PC-3 (cell line): ENCODE measurements at regions not wholly inside any gene's neighbourhood (a gene's known extent, or its start where the extent isn't known, plus 50 kb on each side); places are given as distances from the start of the nearest gene placed in this dataset.

ENCODE experiments used
- ATAC-seq: fragments of 200-7000 bp; cut with Tn5 transposase; 2 replicates; pipeline ENCODE4 v1.9.1; 2020; ENCODE audit warnings: mild to moderate bottlenecking, moderate library complexity
- BruUV-seq: library from RNA; stranded (reverse); fragments of 400-500 nt; replicated peaks from 2 replicates; lab custom pipeline; 2021; lab: Mats Ljungman, UMichigan
- CTCF ChIA-PET: fragments of 300-600 bp; sonication (Branson Sonifier 250); formaldehyde crosslinking; loops from one replicate; lab custom pipeline; 2022; ENCODE audit warnings: antibody characterized with exemption; lab: Charles Lee
- POLR2A ChIA-PET: fragments of 300-600 bp; sonication (Branson Sonifier 250); formaldehyde crosslinking; loops from one replicate; lab custom pipeline; 2022; ENCODE audit warnings: antibody characterized with exemption; ENCODE audit not compliant: unreplicated experiment; lab: Charles Lee
- DNase-seq: peaks from one replicate; pipeline ENCODE4 v3.0.0-alpha.2; 2015
- H2AFZ ChIP-seq: fragments of 300-600 bp; sonication (generic); 2 replicates; pipeline ENCODE4 v1.6.0; 2016; ENCODE audit warnings: antibody characterized with exemption, low read length
- H3F3A ChIP-seq: fragments of 300-600 bp; sonication (generic); one replicate; pipeline ENCODE4 v1.6.0; 2017; ENCODE audit warnings: antibody characterized with exemption, low read length, control low read depth, mild to moderate bottlenecking; ENCODE audit not compliant: unreplicated experiment
- H3K27ac ChIP-seq: fragments of 300-600 bp; sonication (generic); 2 replicates; pipeline ENCODE4 v1.5.1; 2016; ENCODE audit warnings: mild to moderate bottlenecking, low read length
- H3K27me3 ChIP-seq: fragments of 300-600 bp; sonication (generic); 2 replicates; pipeline ENCODE4 v1.6.1; 2016; ENCODE audit warnings: low read length, mixed read lengths
- H3K36me3 ChIP-seq: fragments of 300-600 bp; sonication (generic); 2 replicates; pipeline ENCODE4 v1.6.1; 2016; ENCODE audit warnings: low read depth, mixed run types, low read length, mixed read lengths
- H3K4me1 ChIP-seq: fragments of 300-600 bp; sonication (generic); 2 replicates; pipeline ENCODE4 v1.5.1; 2016; ENCODE audit warnings: low read length; ENCODE audit not compliant: insufficient read depth
- H3K4me2 ChIP-seq: fragments of 300-600 bp; sonication (generic); 2 replicates; pipeline ENCODE4 v1.6.0; 2016; ENCODE audit warnings: low read length
- H3K4me3 ChIP-seq: fragments of 300-600 bp; sonication (generic); 2 replicates; pipeline ENCODE4 v1.5.1; 2016; ENCODE audit warnings: mild to moderate bottlenecking, low read length, mixed read lengths
- H3K79me2 ChIP-seq: fragments of 300-600 bp; sonication (generic); 2 replicates; pipeline ENCODE4 v1.6.1; 2017; ENCODE audit warnings: low read length, mixed read lengths
- H3K9ac ChIP-seq: fragments of 300-600 bp; sonication (generic); 2 replicates; pipeline ENCODE4 v1.6.0; 2016; ENCODE audit warnings: mild to moderate bottlenecking, low read length
- H3K9me2 ChIP-seq: fragments of 300-600 bp; sonication (generic); replicated peaks from 2 replicates; pipeline ENCODE4 v1.6.1; 2016; ENCODE audit warnings: mixed run types, low read length, mixed read lengths
- H3K9me3 ChIP-seq: fragments of 300-600 bp; sonication (generic); 2 replicates; pipeline ENCODE4 v1.6.1; 2016; ENCODE audit warnings: low read length, mixed read lengths
- H4K20me1 ChIP-seq: fragments of 300-600 bp; sonication (generic); 2 replicates; pipeline ENCODE4 v1.6.1; 2016; ENCODE audit warnings: low read length, mixed read lengths
- CTCF ChIP-seq: fragments of 300-600 bp; sonication (generic); conservative IDR thresholded peaks from 2 replicates; pipeline ENCODE4 v1.5.1; 2017; ENCODE audit warnings: antibody characterized with exemption, low read depth, mild to moderate bottlenecking, low read length
- EZH2 ChIP-seq: fragments of 300-600 bp; sonication (generic); IDR thresholded peaks from one replicate; pipeline ENCODE4 v1.6.1; 2017; ENCODE audit warnings: antibody characterized with exemption, mild to moderate bottlenecking, low read length; ENCODE audit not compliant: unreplicated experiment
- EZH2phosphoT487 ChIP-seq: fragments of 300-600 bp; sonication (generic); IDR thresholded peaks from 2 replicates; pipeline ENCODE4 v1.6.1; 2018; ENCODE audit warnings: mild to moderate bottlenecking, antibody characterized with exemption, low read length, borderline replicate concordance
- intact Hi-C: fragments of 100-400 bp; cut with micrococcal nuclease; formaldehyde crosslinking; loops from 2 replicates; pipeline ENCODE4 v1.9.0; 2023

GRCh38 chr3:5404718-5405117 is 217.2 kb downstream of the EDEM1 start:
- Histone ChIP-seq H3K4me3 (no peak overlapping the region), H3K27me3 (no peaks in the 10 kb centered on the region), H3K36me3 (no peaks in the 10 kb centered on the region), H3K27ac (no peak overlapping the region), H3K9ac (no peak overlapping the region), H3K9me2 (no peaks in the 10 kb centered on the region), H4K20me1 (no peaks in the 10 kb centered on the region), H3F3A (no peaks in the 10 kb centered on the region), H3K79me2 (no peaks in the 10 kb centered on the region), H3K4me2 (no peak overlapping the region), H3K9me3 (no peaks in the 10 kb centered on the region), H2AFZ (no peak overlapping the region), H3K4me1 (no peaks in the 10 kb centered on the region)
- no peak for TF ChIP-seq EZH2
- no peak for TF ChIP-seq CTCF
- TF ChIP-seq EZH2phosphoT487 = no peak
- no peak for DNase-seq
- no TSS peak for BruUV-seq
- intact Hi-C loops = no loop called here
- ChIA-PET CTCF (no interaction called here), POLR2A (no interaction called here)
- no peak for ATAC-seq

- Histone ChIP-seq H3K27ac (no peak overlapping the region), H3K36me3 (no peaks in the 10 kb centered on the region), H3F3A (no peaks in the 10 kb centered on the region), H3K9me2 (no peaks in the 10 kb centered on the region), H3K27me3 (no peaks in the 10 kb centered on the region), H3K4me3 (no peak overlapping the region), H3K9me3 (no peaks in the 10 kb centered on the region), H3K9ac (no peak overlapping the region), H2AFZ (no peak overlapping the region), H3K79me2 (no peaks in the 10 kb centered on the region), H3K4me1 (no peaks in the 10 kb centered on the region), H3K4me2 (no peak overlapping the region), H4K20me1 (no peaks in the 10 kb centered on the region)
- TF ChIP-seq EZH2phosphoT487 = no peak
- no peak for TF ChIP-seq EZH2
- TF ChIP-seq CTCF = no peak
- intact Hi-C loops = no loop called here
- ChIA-PET CTCF (no interaction called here), POLR2A (no interaction called here)
- DNase-seq = no peak
- ATAC-seq = no peak
- no TSS peak for BruUV-seq
These were observed 224.3 kb downstream of the EDEM1 start for GRCh38 chr3:5411786-5412185.

GRCh38 chr3:5423076-5423475 is 235.6 kb downstream of the EDEM1 start:
- H3K79me2 ChIP-seq = no peaks in the 10 kb centered on the region
- no peaks in the 10 kb centered on the region for H3K4me1 ChIP-seq
- no peak overlapping the region for H3K4me3 ChIP-seq
- no peak overlapping the region for H2AFZ ChIP-seq
- DNase-seq (no peak), ATAC-seq (no peak)
- intact Hi-C loops = loop anchor here (10.0 kb wide), 2 partner anchors 118 to 198 kb away; no protein-coding TSS in a partner anchor
- H4K20me1 ChIP-seq = no peaks in the 10 kb centered on the region
- BruUV-seq = no TSS peak
- POLR2A ChIA-PET = no interaction called here
- H3K27me3 ChIP-seq = no peaks in the 10 kb centered on the region
- no peak overlapping the region for H3K27ac ChIP-seq
- no peak overlapping the region for H3K4me2 ChIP-seq
- CTCF ChIA-PET = interaction anchor here (0.5 kb wide), 1 partner anchor 1940 kb away, joined by 3 read pairs; no protein-coding TSS in a partner anchor
- no peak overlapping the region for H3K9ac ChIP-seq
- no peak for TF ChIP-seq CTCF
- TF ChIP-seq EZH2phosphoT487 = no peak
- TF ChIP-seq EZH2 = no peak
- no peaks in the 10 kb centered on the region for H3K9me3 ChIP-seq
- H3F3A ChIP-seq = no peaks in the 10 kb centered on the region
- H3K36me3 ChIP-seq = no peaks in the 10 kb centered on the region
- H3K9me2 ChIP-seq = no peaks in the 10 kb centered on the region
